Right cardiac atrium (tissue), 5 donors: ENCODE measurements at regions not wholly inside any gene's neighbourhood (a gene's known extent, or its start where the extent isn't known, plus 50 kb on each side); places are given as distances from the start of the nearest gene placed in this dataset.

Experiments used
- ATAC-seq, 2 donors: fragments of 200-7000 bp; cut with Tn5 transposase; one replicate each; pipeline versions ENCODE4 v1.8.0 to v1.9.1; 2020; ENCODE audit warnings: moderate library complexity in 2 of 2, mild to moderate bottlenecking in 1 of 2
- DNase-seq, 3 donors: peaks; one replicate each; pipeline ENCODE4 v3.0.0-alpha.2; 2020
- H3K27ac ChIP-seq: one replicate; pipeline ENCODE4 v1.5.1; 2013; ENCODE audit warnings: mild to moderate bottlenecking, low read length, control low read depth, moderate library complexity
- H3K27me3 ChIP-seq: one replicate; pipeline ENCODE4 v1.6.1; 2013; ENCODE audit not compliant: control insufficient read depth, insufficient read depth
- H3K4me1 ChIP-seq: one replicate; pipeline ENCODE4 v1.6.1; 2013; ENCODE audit warnings: low read length; ENCODE audit not compliant: control insufficient read depth, insufficient read depth
- H3K4me3 ChIP-seq: one replicate; pipeline ENCODE4 v1.5.1; 2013; ENCODE audit warnings: low read length, control low read depth
- H3K9me3 ChIP-seq: one replicate; pipeline ENCODE4 v1.6.1; 2013; ENCODE audit warnings: low read length; ENCODE audit not compliant: control insufficient read depth
- WGBS: extraction: QIAGEN DNeasy Blood & Tissue Kit; methylation state at CpG from one replicate; pipeline ENCODE4 v1.1.7; 2013; 5-methylcytosine and 5-hydroxymethylcytosine counted together
- intact Hi-C, 4 donors: fragments of 100-400 bp; cut with DNase I; formaldehyde crosslinking; loops; one replicate each; pipeline versions ENCODE4 v1.11.0 to v1.14.0; 2022 to 2023
- donor health status: healthy with polysubstance abuse.
- donor health status: DM: no; HTN: yes; CAD: no.
- donor health status: DM: no; HTN: no; CAD: no.
- donor health status: DM: no; HTN: yes; CAD: no; lungs with severe emphysema.
- donor health status: DM: yes; HTN: yes; CAD: no.

DNA sequence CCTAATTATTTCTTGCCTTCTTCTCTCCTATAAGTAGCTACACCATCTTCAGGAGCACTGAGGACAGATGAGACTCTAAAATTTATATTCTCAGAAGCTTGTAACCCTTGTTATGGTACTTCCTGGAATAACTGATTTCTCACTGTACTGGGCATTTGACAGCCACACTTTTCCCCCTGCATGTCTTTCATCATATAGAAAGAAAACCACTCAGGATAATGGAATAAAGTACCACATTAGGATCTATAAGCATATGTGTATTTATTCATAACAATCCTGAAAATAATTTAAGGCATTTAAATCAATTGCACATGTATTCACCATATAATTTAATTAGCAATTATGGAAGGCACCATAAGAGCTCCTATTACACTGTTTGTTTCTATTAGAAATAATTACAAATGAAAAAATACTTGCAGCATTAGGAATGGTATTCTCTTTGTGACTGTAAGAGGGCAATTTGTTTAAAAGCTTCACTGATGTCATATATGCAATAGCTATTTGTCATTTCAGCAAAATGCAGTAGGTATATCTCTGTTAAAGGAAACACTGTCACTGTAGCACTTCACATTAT is 216.9 kb upstream of the FSHR start:
- ATAC-seq = no peak

GRCh38 chr2:49369650-49370049 is 215.3 kb upstream of the FSHR start:
- intact Hi-C loops = no loop called here
- H3K4me3 ChIP-seq = no peak overlapping the region
- WGBS = 70% methylated on average over 6 of the region's 6 CpGs
- no peak overlapping the region for H3K27ac ChIP-seq
- no peaks in the 10 kb centered on the region for H3K9me3 ChIP-seq
- no peak for DNase-seq
- no peak for ATAC-seq
- no peaks in the 10 kb centered on the region for H3K27me3 ChIP-seq
- H3K4me1 ChIP-seq = no peaks in the 10 kb centered on the region

More for the DNA sequence above, 216.9 kb upstream of the FSHR start:
- Histone ChIP-seq H3K27ac (no peak overlapping the region), H3K4me1 (no peaks in the 10 kb centered on the region), H3K4me3 (no peak overlapping the region), H3K27me3 (no peaks in the 10 kb centered on the region), H3K9me3 (no peaks in the 10 kb centered on the region)
- intact Hi-C loops = no loop called here
- no peak for DNase-seq

- no peaks in the 10 kb centered on the region for H3K27me3 ChIP-seq
- H3K27ac ChIP-seq = no peak overlapping the region
- intact Hi-C loops = no loop called here
- no peaks in the 10 kb centered on the region for H3K9me3 ChIP-seq
- H3K4me3 ChIP-seq = no peak overlapping the region
- DNase-seq (no peak), ATAC-seq (no peak)
- 65% methylated on average over 2 of the region's 2 CpGs for WGBS
- H3K4me1 ChIP-seq = no peaks in the 10 kb centered on the region
These were observed 214.8 kb upstream of the FSHR start for GRCh38 chr2:49369101-49369500.

GRCh38 chr2:49367003-49367402 is 212.7 kb upstream of the FSHR start:
- no peaks in the 10 kb centered on the region for H3K9me3 ChIP-seq
- H3K27ac ChIP-seq = no peak overlapping the region
- ATAC-seq (no peak), DNase-seq (no peak)
- no peaks in the 10 kb centered on the region for H3K27me3 ChIP-seq
- no peaks in the 10 kb centered on the region for H3K4me1 ChIP-seq
- no peak overlapping the region for H3K4me3 ChIP-seq
- intact Hi-C loops = no loop called here

DNA sequence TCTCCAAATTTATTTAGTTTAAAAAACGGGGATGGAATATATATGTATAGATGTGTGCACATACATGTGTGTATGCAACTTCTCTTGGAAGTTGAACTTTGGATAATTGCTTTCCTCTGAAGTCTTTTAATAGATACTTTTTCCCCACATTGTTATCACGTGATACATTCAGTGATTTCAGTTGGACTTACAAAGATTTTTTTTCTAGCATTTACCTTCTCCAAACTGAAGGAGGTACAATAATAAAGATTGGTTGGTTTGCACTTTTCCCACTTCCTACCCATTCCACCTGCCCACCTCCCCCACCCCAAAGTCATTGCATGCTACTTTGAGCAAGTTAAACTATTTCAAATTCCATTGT is 206.1 kb upstream of the FSHR start:
- 29% methylated on average over 2 of the region's 2 CpGs for WGBS
- H3K27ac ChIP-seq = no peak overlapping the region
- H3K27me3 ChIP-seq = no peaks in the 10 kb centered on the region
- no peak for DNase-seq
- intact Hi-C loops = no loop called here
- no peaks in the 10 kb centered on the region for H3K9me3 ChIP-seq
- no peak overlapping the region for H3K4me3 ChIP-seq
- H3K4me1 ChIP-seq = no peaks in the 10 kb centered on the region
- no peak for ATAC-seq

DNA sequence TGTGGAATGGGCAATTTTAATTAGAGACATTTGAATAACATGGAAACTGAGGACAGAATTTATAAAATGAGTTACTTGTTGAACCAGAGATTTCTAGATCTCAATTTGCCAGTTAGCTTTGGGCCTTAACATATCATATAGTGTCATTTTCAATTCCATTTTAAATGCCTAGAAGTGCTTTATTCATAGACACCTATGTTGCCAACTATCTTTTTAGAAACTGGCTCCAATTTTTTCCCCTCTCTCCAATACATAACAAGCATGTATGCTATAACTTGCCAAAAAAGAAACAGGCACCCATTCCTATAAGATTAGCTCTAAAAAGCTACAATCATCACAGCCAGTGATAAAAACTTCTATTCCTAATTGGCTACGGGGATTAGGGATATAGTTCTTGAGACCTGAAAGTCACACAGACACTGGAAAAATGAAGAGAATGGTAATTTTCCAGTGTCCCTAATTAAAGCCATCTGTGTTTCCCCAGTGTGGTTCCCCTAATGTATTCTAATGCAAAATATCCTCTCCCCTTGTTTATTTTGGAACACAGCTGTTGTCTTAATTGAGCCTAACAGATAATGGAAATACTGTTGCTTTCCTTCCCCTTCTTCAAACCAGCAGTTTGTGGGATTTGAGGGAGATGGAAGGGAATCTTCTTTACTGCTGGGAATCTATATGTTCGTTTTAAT is 205.5 kb upstream of the FSHR start:
- H3K4me1 ChIP-seq = no peaks in the 10 kb centered on the region
- H3K4me3 ChIP-seq = no peak overlapping the region
- intact Hi-C loops = no loop called here
- 41% methylated on average over 2 of the region's 2 CpGs for WGBS
- no peak for DNase-seq
- ATAC-seq = no peak
- no peaks in the 10 kb centered on the region for H3K27me3 ChIP-seq
- no peaks in the 10 kb centered on the region for H3K9me3 ChIP-seq
- no peak overlapping the region for H3K27ac ChIP-seq

DNA sequence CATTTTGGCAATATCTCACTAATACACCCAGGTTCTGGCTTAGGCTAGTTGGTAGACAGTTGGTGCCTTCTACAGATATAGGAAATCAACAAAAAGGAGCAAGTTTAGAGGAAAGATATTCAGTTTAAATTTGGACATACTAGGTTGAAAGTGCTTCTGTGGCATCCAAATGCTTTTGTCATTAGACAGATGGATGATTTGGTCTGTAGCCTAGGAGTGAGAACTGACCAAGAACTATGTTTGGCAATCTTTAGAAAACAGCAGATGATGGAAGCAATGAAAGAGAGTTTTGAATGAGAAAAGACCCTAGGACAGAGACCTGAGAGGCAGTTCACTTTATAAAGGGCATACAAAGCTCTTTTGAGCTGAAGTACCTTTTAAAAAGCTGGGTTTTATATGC is 201.3 kb upstream of the FSHR start:
- Histone ChIP-seq H3K4me3 (no peak overlapping the region), H3K4me1 (no peaks in the 10 kb centered on the region), H3K27ac (no peak overlapping the region), H3K27me3 (no peaks in the 10 kb centered on the region), H3K9me3 (no peaks in the 10 kb centered on the region)
- intact Hi-C loops = no loop called here
- ATAC-seq (no peak), DNase-seq (no peak)

GRCh38 chr2:49351560-49351959 is 197.2 kb upstream of the FSHR start:
- intact Hi-C loops = no loop called here
- ATAC-seq (no peak), DNase-seq (no peak)
- H3K4me1 ChIP-seq = no peaks in the 10 kb centered on the region
- 47% methylated on average over 4 of the region's 4 CpGs for WGBS
- no peaks in the 10 kb centered on the region for H3K27me3 ChIP-seq
- no peak overlapping the region for H3K4me3 ChIP-seq
- H3K27ac ChIP-seq = no peak overlapping the region
- H3K9me3 ChIP-seq = no peaks in the 10 kb centered on the region

GRCh38 chr2:49343638-49344037 is 189.3 kb upstream of the FSHR start:
- H3K27ac ChIP-seq = no peak overlapping the region
- H3K4me1 ChIP-seq = no peaks in the 10 kb centered on the region
- ATAC-seq (no peak), DNase-seq (no peak)
- no peaks in the 10 kb centered on the region for H3K9me3 ChIP-seq
- H3K27me3 ChIP-seq = no peaks in the 10 kb centered on the region
- no peak overlapping the region for H3K4me3 ChIP-seq
- intact Hi-C loops = no loop called here
- 87% methylated on average over 3 of the region's 3 CpGs for WGBS

DNA sequence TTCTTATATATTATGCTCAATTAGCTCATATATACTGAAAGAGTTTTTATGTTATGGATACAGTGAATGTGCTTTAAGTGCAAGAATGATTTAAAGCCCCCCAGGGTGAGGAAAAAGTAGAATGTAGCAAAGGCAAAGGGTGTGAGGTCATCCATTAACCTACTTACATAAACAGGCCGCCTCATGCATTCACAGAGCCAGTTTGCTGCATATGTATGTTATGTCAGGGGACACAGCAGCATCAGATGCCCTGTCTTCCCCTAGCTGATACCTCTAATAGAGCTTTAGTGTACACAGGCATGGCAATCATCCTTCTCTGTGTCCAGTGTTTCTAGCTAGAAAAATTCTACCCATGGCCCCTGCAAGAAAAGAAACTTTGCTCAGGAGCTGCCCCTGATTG is 187.8 kb upstream of the FSHR start:
- ATAC-seq = no peak
- no peaks in the 10 kb centered on the region for H3K9me3 ChIP-seq
- H3K4me1 ChIP-seq = no peaks in the 10 kb centered on the region
- DNase-seq = no peak
- intact Hi-C loops = no loop called here
- no peak overlapping the region for H3K27ac ChIP-seq
- no peaks in the 10 kb centered on the region for H3K27me3 ChIP-seq
- 92% methylated on average over 1 of the region's 1 CpG for WGBS
- H3K4me3 ChIP-seq = no peak overlapping the region

DNA sequence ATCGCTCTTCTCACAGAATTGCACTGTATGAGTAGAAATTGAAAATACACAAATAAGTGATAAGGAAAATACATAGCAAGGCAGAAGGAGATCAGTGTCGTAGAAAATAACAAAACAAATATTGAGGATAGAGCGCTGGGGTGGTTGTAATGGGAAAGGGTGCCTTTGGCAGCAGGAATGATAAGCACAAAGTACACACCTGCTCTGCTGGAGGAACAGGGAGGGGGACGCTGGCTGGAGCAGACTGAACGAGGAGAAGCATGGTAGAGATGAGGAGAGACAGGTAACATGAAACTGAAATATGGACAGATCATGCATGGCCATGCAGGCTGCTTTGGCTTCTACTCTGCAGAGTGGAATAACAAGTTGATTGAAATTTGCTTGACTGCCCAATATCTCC is 181.2 kb upstream of the FSHR start:
- Histone ChIP-seq H3K27ac (no peak overlapping the region), H3K4me1 (no peaks in the 10 kb centered on the region), H3K27me3 (no peaks in the 10 kb centered on the region), H3K9me3 (no peaks in the 10 kb centered on the region), H3K4me3 (no peak overlapping the region)
- no peak for ATAC-seq
- intact Hi-C loops = loop anchor here in 1 of 4 donors (5.0 to 10.0 kb wide), 2 partner anchors 78 to 391 kb away; no protein-coding TSS in a partner anchor
- WGBS = 89% methylated on average over 5 of the region's 5 CpGs
- DNase-seq = no peak

DNA sequence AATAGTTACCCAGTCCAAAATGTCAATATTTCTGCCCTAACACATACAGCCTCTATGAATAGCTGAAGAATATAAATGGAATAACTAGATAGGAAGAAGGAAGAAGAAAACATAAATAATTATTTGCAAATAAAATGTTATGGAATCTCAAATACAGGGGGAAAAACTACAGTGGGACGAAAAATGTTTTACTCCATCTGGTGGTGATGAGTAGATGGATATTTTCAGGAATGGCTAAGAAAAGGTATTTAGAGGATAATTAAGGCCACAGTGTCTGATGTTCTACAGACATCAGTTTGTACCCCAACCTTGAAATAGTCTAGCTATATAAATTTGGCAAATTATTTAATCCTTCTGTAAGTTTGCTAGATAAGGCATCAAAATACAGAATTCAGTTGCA is 178.1 kb upstream of the FSHR start:
- ATAC-seq (no peak), DNase-seq (no peak)
- H3K9me3 ChIP-seq = no peaks in the 10 kb centered on the region
- no peaks in the 10 kb centered on the region for H3K4me1 ChIP-seq
- H3K27ac ChIP-seq = no peak overlapping the region
- intact Hi-C loops = loop anchor here in 2 of 4 donors (5.0 to 10.0 kb wide), 2 partner anchors 75 to 388 kb away; no protein-coding TSS in a partner anchor
- 74% methylated on average over 1 of the region's 1 CpG for WGBS
- H3K4me3 ChIP-seq = no peak overlapping the region
- H3K27me3 ChIP-seq = no peaks in the 10 kb centered on the region
